SU-DHL-6 (cell line): ENCODE measurements at regions not wholly inside any gene's neighbourhood (a gene's known extent, or its start where the extent isn't known, plus 50 kb on each side); places are given as distances from the start of the nearest gene placed in this dataset.

Experiments used
- H2AFZ ChIP-seq: fragments of 200-600 bp; sonication (generic); 2 replicates; pipeline ENCODE4 v1.6.1; 2014; ENCODE audit warnings: low read depth, mild to moderate bottlenecking, moderate library complexity, mixed read lengths, antibody characterized with exemption, low read length; ENCODE audit not compliant: severe bottlenecking
- H3F3A ChIP-seq: fragments of 200-600 bp; shearing (Covaris generic); 2 replicates; pipeline ENCODE4 v1.6.0; 2016; ENCODE audit warnings: antibody characterized with exemption, mild to moderate bottlenecking; ENCODE audit not compliant: insufficient read depth
- H3K27ac ChIP-seq: fragments of 200-600 bp; sonication (generic); 2 replicates; pipeline ENCODE4 v1.5.1; 2016; ENCODE audit warnings: low read depth, mild to moderate bottlenecking, low read length, moderate library complexity, mixed read lengths
- H3K27me3 ChIP-seq: fragments of 200-600 bp; sonication (generic), shearing (Covaris generic); 2 replicates; pipeline ENCODE4 v1.6.0; 2014; ENCODE audit warnings: mild to moderate bottlenecking, low read length
- H3K36me3 ChIP-seq: fragments of 200-600 bp; sonication (generic); 2 replicates; pipeline ENCODE4 v1.6.1; 2014; ENCODE audit warnings: mild to moderate bottlenecking, low read length, mixed read lengths
- H3K4me2 ChIP-seq: fragments of 300-600, 200-600 bp; shearing (Covaris generic), sonication (generic); 2 replicates; pipeline ENCODE4 v1.6.0; 2014; ENCODE audit warnings: low read length, low read depth, mild to moderate bottlenecking; ENCODE audit not compliant: poor library complexity, severe bottlenecking
- H3K4me3 ChIP-seq: fragments of 200-600 bp; sonication (generic); 2 replicates; pipeline ENCODE4 v1.5.1; 2014; ENCODE audit warnings: antibody characterized with exemption, low read length, mild to moderate bottlenecking, mixed read lengths; ENCODE audit not compliant: insufficient read depth, poor library complexity, severe bottlenecking
- H3K79me2 ChIP-seq: fragments of 200-600 bp; sonication (generic); 2 replicates; pipeline ENCODE4 v1.6.1; 2014; ENCODE audit warnings: mild to moderate bottlenecking, low read length, moderate library complexity; ENCODE audit not compliant: insufficient read depth
- H3K9ac ChIP-seq: fragments of 200-600 bp; sonication (generic); 2 replicates; pipeline ENCODE4 v1.7.0; 2014; ENCODE audit warnings: mild to moderate bottlenecking, low read length
- H3K9me2 ChIP-seq: fragments of 200-600 bp; sonication (generic); replicated peaks from 2 replicates; pipeline ENCODE4 v1.6.1; 2014; ENCODE audit warnings: low read length; ENCODE audit not compliant: insufficient read depth
- H3K9me3 ChIP-seq: fragments of 200-600 bp; sonication (generic); 2 replicates; pipeline ENCODE4 v1.6.1; 2014; ENCODE audit warnings: low read length, mixed read lengths; ENCODE audit not compliant: insufficient read depth
- H4K20me1 ChIP-seq: fragments of 200-600 bp; sonication (generic); 2 replicates; pipeline ENCODE4 v1.6.1; 2014; ENCODE audit warnings: low read depth, mild to moderate bottlenecking, antibody characterized with exemption, low read length, moderate library complexity, mixed read lengths
- EZH2phosphoT487 ChIP-seq: fragments of 200-600 bp; sonication (generic), shearing (Covaris generic); conservative IDR thresholded peaks from 2 replicates; pipeline ENCODE4 v1.6.1; 2018; ENCODE audit warnings: mild to moderate bottlenecking, antibody characterized with exemption, low read length, moderate library complexity, mixed read lengths
- TF ChIP-seq, protein P1 (sequence below): fragments of 200-600 bp; sonication (generic); IDR thresholded peaks from one replicate; pipeline ENCODE4 v1.5.1; 2017; ENCODE audit warnings: antibody characterized with exemption, mild to moderate bottlenecking, low read length, moderate library complexity; ENCODE audit not compliant: insufficient read depth, poor library complexity, severe bottlenecking

DNA sequence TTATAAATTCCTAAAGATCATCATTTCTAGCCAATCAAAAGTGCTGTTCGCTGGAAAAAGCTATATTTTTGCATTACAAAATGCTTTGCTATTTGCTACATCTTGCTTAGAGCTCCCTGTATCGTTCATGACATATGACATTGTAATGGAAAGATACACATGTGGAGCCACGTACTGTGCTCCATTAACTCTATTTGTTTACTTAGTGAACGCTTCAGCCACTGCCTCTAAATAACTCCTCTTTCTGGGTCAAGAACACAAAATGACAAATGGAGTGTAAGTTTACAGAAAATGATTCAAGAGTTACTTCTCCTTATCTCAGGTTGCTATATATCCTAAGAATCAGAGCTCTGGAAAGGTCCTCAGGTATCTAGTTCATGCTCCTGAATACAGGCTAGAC is 329.1 kb upstream of the SMIM31 start:
- Histone ChIP-seq H3K4me3 (no peak overlapping the region), H3K79me2 (no peaks in the 10 kb centered on the region), H3K27me3 (no peaks in the 10 kb centered on the region), H3F3A (no peaks in the 10 kb centered on the region), H3K9ac (no peak overlapping the region), H4K20me1 (no peaks in the 10 kb centered on the region), H3K4me2 (no peak overlapping the region), H3K27ac (no peak overlapping the region), H3K36me3 (no peaks in the 10 kb centered on the region), H2AFZ (no peak overlapping the region), H3K9me2 (no peaks in the 10 kb centered on the region), H3K9me3 (no peaks in the 10 kb centered on the region)
- TF ChIP-seq EZH2phosphoT487, result no peak
- TF ChIP-seq, protein P1, sequence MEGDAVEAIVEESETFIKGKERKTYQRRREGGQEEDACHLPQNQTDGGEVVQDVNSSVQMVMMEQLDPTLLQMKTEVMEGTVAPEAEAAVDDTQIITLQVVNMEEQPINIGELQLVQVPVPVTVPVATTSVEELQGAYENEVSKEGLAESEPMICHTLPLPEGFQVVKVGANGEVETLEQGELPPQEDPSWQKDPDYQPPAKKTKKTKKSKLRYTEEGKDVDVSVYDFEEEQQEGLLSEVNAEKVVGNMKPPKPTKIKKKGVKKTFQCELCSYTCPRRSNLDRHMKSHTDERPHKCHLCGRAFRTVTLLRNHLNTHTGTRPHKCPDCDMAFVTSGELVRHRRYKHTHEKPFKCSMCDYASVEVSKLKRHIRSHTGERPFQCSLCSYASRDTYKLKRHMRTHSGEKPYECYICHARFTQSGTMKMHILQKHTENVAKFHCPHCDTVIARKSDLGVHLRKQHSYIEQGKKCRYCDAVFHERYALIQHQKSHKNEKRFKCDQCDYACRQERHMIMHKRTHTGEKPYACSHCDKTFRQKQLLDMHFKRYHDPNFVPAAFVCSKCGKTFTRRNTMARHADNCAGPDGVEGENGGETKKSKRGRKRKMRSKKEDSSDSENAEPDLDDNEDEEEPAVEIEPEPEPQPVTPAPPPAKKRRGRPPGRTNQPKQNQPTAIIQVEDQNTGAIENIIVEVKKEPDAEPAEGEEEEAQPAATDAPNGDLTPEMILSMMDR, result no peak

DNA sequence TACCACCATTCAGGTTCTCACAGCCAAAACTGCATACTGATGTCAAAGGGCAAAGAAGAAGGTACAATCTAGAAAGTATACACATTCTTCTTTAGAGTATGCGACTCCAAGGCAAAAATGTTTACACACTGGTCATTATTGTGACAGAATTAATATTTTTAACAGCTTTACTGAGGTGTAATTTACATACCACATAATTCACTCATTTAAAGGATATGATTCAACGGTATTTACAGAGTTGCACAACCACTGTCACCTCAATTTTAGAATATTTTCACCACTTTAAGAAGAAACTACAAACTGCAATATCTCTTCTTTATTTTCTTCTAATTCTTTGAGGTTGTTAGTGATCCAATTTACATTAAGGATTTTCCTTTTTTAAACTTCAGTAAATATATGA is 325.4 kb upstream of the SMIM31 start:
- no peaks in the 10 kb centered on the region for H3K79me2 ChIP-seq
- no peak overlapping the region for H3K9ac ChIP-seq
- H3K9me3 ChIP-seq, result no peaks in the 10 kb centered on the region
- H3K27ac ChIP-seq, result no peak overlapping the region
- H3K4me3 ChIP-seq, result no peak overlapping the region
- TF ChIP-seq, protein P1, result no peak
- no peak for TF ChIP-seq EZH2phosphoT487
- H3K4me2 ChIP-seq, result no peak overlapping the region
- H3K36me3 ChIP-seq, result no peaks in the 10 kb centered on the region
- H2AFZ ChIP-seq, result no peak overlapping the region
- no peaks in the 10 kb centered on the region for H3K9me2 ChIP-seq
- H3F3A ChIP-seq, result no peaks in the 10 kb centered on the region
- H4K20me1 ChIP-seq, result no peaks in the 10 kb centered on the region
- no peaks in the 10 kb centered on the region for H3K27me3 ChIP-seq

DNA sequence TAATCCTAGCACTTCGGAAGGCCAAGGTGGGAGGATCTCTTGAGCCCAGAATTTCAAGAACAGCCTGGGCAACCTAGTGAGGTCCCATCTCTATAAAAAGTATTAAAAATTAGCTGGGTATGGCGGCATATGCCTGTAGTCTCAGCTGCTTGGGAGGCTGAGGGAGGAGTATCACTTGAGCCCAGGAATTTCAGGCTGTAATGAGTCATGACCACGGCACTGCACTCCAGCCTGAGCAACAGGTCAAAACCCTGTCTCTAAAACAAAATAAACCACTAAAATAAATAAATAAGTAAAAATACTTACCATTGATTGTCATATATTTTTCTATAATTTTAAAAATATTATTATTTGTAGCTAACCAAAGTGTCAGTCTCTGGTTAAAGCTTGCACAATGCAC is 315.6 kb upstream of the SMIM31 start:
- no peaks in the 10 kb centered on the region for H3K36me3 ChIP-seq
- H3K9me3 ChIP-seq, result no peaks in the 10 kb centered on the region
- H2AFZ ChIP-seq, result no peak overlapping the region
- TF ChIP-seq, protein P1, result no peak
- TF ChIP-seq EZH2phosphoT487, result no peak
- H3K79me2 ChIP-seq, result no peaks in the 10 kb centered on the region
- no peaks in the 10 kb centered on the region for H3K9me2 ChIP-seq
- no peaks in the 10 kb centered on the region for H3K27me3 ChIP-seq
- no peak overlapping the region for H3K4me3 ChIP-seq
- H3K4me2 ChIP-seq, result no peak overlapping the region
- no peaks in the 10 kb centered on the region for H3F3A ChIP-seq
- no peak overlapping the region for H3K27ac ChIP-seq
- H4K20me1 ChIP-seq, result no peaks in the 10 kb centered on the region
- H3K9ac ChIP-seq, result no peak overlapping the region

DNA sequence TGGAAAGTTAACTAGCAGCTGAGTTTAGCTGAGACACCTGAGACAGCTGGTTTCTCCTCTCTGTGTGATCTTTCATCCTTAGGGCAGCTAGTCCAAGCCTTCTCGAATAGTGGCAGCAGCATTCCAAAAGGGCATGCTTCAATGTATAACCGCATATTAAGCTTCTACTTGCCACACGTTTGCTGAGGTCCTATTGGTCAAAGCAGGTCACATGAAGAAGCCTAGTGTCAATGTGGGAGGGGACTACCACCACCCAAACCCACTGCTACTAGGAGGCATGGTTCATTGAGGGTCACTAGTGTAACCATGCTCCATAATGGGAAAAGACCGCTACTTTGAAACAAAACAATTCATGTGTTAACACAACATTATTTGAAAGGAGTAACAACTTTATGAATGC is 314.9 kb upstream of the SMIM31 start:
- H4K20me1 ChIP-seq, result no peaks in the 10 kb centered on the region
- H3K4me2 ChIP-seq, result no peak overlapping the region
- no peak overlapping the region for H3K4me3 ChIP-seq
- H3K9me2 ChIP-seq, result no peaks in the 10 kb centered on the region
- no peaks in the 10 kb centered on the region for H3K36me3 ChIP-seq
- H3F3A ChIP-seq, result no peaks in the 10 kb centered on the region
- TF ChIP-seq EZH2phosphoT487, result no peak
- TF ChIP-seq, protein P1, result no peak
- no peak overlapping the region for H3K27ac ChIP-seq
- H3K9me3 ChIP-seq, result no peaks in the 10 kb centered on the region
- no peaks in the 10 kb centered on the region for H3K79me2 ChIP-seq
- H3K27me3 ChIP-seq, result no peaks in the 10 kb centered on the region
- H3K9ac ChIP-seq, result no peak overlapping the region
- H2AFZ ChIP-seq, result no peak overlapping the region
